Activated naive CD4-positive, alpha-beta T cell treated with anti-CD3 and anti-CD28 coated beads for 36 hours (primary cell): ENCODE measurements at regions not wholly inside any gene's neighbourhood (a gene's known extent, or its start where the extent isn't known, plus 50 kb on each side); places are given as distances from the start of the nearest gene placed in this dataset.

Experiments used
- CTCF ChIA-PET: fragments of 350-600 bp; sonication (Branson Sonifier 250); formaldehyde crosslinking; loops from one replicate; lab custom pipeline; 2021; ENCODE audit warnings: antibody characterized with exemption; lab: Charles Lee
- DNase-seq: peaks from one replicate; pipeline ENCODE4 v3.0.0-alpha.2; 2020
- H3K27ac Mint-ChIP-seq: one replicate; pipeline ENCODE4 v1.8.0; 2021; ENCODE audit warnings: mild to moderate bottlenecking, mixed read lengths
- H3K27me3 Mint-ChIP-seq: one replicate; pipeline ENCODE4 v1.8.0; 2021; ENCODE audit warnings: low read depth, mixed read lengths
- H3K36me3 Mint-ChIP-seq: one replicate; pipeline ENCODE4 v1.8.0; 2021; ENCODE audit warnings: low read depth, mixed read lengths
- H3K4me1 Mint-ChIP-seq: one replicate; pipeline ENCODE4 v1.8.0; 2021; ENCODE audit warnings: low read depth, mixed read lengths
- H3K4me3 Mint-ChIP-seq: one replicate; pipeline ENCODE4 v1.8.0; 2021; ENCODE audit warnings: mild to moderate bottlenecking, moderate library complexity, mixed read lengths
- H3K9me3 Mint-ChIP-seq: one replicate; pipeline ENCODE4 v1.8.0; 2021; ENCODE audit warnings: mixed read lengths
- intact Hi-C: fragments of 100-400 bp; cut with micrococcal nuclease; formaldehyde crosslinking; loops from one replicate; pipeline ENCODE4 v1.15.1; 2023

GRCh38 chr4:4607336-4608213 is 65.7 kb upstream of the STX18 start:
- CTCF ChIA-PET = no interaction called here
- intact Hi-C loops = no loop called here
- Mint-ChIP-seq H3K9me3 (no peaks in the 10 kb centered on the region), H3K4me3 (no peak overlapping the region), H3K4me1 (no peaks in the 10 kb centered on the region), H3K36me3 (peaks cover 2% of the 10 kb centered on the region), H3K27me3 (no peaks in the 10 kb centered on the region), H3K27ac (no peak overlapping the region)
- DNase-seq = no peak

GRCh38 chr4:4606321-4606720 is 64.5 kb upstream of the STX18 start:
- no peaks in the 10 kb centered on the region for H3K9me3 Mint-ChIP-seq
- no peak overlapping the region for H3K4me3 Mint-ChIP-seq
- no peak for DNase-seq
- intact Hi-C loops = no loop called here
- CTCF ChIA-PET = no interaction called here
- no peaks in the 10 kb centered on the region for H3K27me3 Mint-ChIP-seq
- no peak overlapping the region for H3K27ac Mint-ChIP-seq
- no peaks in the 10 kb centered on the region for H3K4me1 Mint-ChIP-seq
- H3K36me3 Mint-ChIP-seq = peaks cover 5% of the 10 kb centered on the region

- Mint-ChIP-seq H3K4me1 (no peaks in the 10 kb centered on the region), H3K4me3 (no peak overlapping the region), H3K27ac (no peak overlapping the region), H3K9me3 (no peaks in the 10 kb centered on the region), H3K27me3 (no peaks in the 10 kb centered on the region), H3K36me3 (peaks cover 5% of the 10 kb centered on the region)
- DNase-seq = no peak
- CTCF ChIA-PET = no interaction called here
- intact Hi-C loops = no loop called here
Observed at GRCh38 chr4:4605849-4606248, 64.0 kb upstream of the STX18 start.

GRCh38 chr4:4603592-4603991 is 61.7 kb upstream of the STX18 start:
- no peaks in the 10 kb centered on the region for H3K4me1 Mint-ChIP-seq
- CTCF ChIA-PET = no interaction called here
- H3K4me3 Mint-ChIP-seq = no peak overlapping the region
- intact Hi-C loops = no loop called here
- H3K36me3 Mint-ChIP-seq = peaks cover 9% of the 10 kb centered on the region
- no peak overlapping the region for H3K27ac Mint-ChIP-seq
- DNase-seq = no peak
- no peaks in the 10 kb centered on the region for H3K9me3 Mint-ChIP-seq
- H3K27me3 Mint-ChIP-seq = no peaks in the 10 kb centered on the region

- H3K27ac Mint-ChIP-seq = no peak overlapping the region
- intact Hi-C loops = no loop called here
- DNase-seq = no peak
- no peaks in the 10 kb centered on the region for H3K9me3 Mint-ChIP-seq
- H3K27me3 Mint-ChIP-seq = no peaks in the 10 kb centered on the region
- peaks cover 9% of the 10 kb centered on the region for H3K36me3 Mint-ChIP-seq
- CTCF ChIA-PET = no interaction called here
- H3K4me1 Mint-ChIP-seq = no peaks in the 10 kb centered on the region
- H3K4me3 Mint-ChIP-seq = no peak overlapping the region
Observed at GRCh38 chr4:4603067-4603466, 61.2 kb upstream of the STX18 start.

- no peak for DNase-seq
- H3K27me3 Mint-ChIP-seq = no peaks in the 10 kb centered on the region
Observed at GRCh38 chr4:4602468-4602867, 60.6 kb upstream of the STX18 start.

GRCh38 chr4:4601803-4602369 is 60.0 kb upstream of the STX18 start:
- intact Hi-C loops = no loop called here
- Mint-ChIP-seq H3K9me3 (no peaks in the 10 kb centered on the region), H3K27ac (no peak overlapping the region), H3K36me3 (peaks cover 9% of the 10 kb centered on the region), H3K27me3 (no peaks in the 10 kb centered on the region), H3K4me1 (no peaks in the 10 kb centered on the region), H3K4me3 (no peak overlapping the region)
- CTCF ChIA-PET = interaction anchor here (0.6 to 1.1 kb wide), 3 partner anchors 15 to 117 kb away, joined by 3 read pairs; no protein-coding TSS in a partner anchor
- no peak for DNase-seq

More at GRCh38 chr4:4602468-4602867, 60.6 kb upstream of the STX18 start:
- H3K4me3 Mint-ChIP-seq = no peak overlapping the region
- intact Hi-C loops = no loop called here
- CTCF ChIA-PET = interaction anchor here (1.1 kb wide), 1 partner anchor 60 kb away, joined by 3 read pairs; no protein-coding TSS in a partner anchor
- no peaks in the 10 kb centered on the region for H3K4me1 Mint-ChIP-seq
- H3K27ac Mint-ChIP-seq = no peak overlapping the region
- H3K36me3 Mint-ChIP-seq = peaks cover 9% of the 10 kb centered on the region
- no peaks in the 10 kb centered on the region for H3K9me3 Mint-ChIP-seq

GRCh38 chr4:4599481-4600275 is 57.8 kb upstream of the STX18 start:
- Mint-ChIP-seq H3K4me1 (no peaks in the 10 kb centered on the region), H3K27me3 (no peaks in the 10 kb centered on the region), H3K4me3 (no peak overlapping the region), H3K9me3 (peaks cover 9% of the 10 kb centered on the region), H3K27ac (no peak overlapping the region), H3K36me3 (peaks cover 28% of the 10 kb centered on the region)
- no peak for DNase-seq
- CTCF ChIA-PET = no interaction called here
- intact Hi-C loops = no loop called here

- H3K9me3 Mint-ChIP-seq = peaks cover 13% of the 10 kb centered on the region
- intact Hi-C loops = no loop called here
- DNase-seq = no peak
- CTCF ChIA-PET = no interaction called here
- H3K27me3 Mint-ChIP-seq = no peaks in the 10 kb centered on the region
- H3K4me1 Mint-ChIP-seq = no peaks in the 10 kb centered on the region
- no peak overlapping the region for H3K4me3 Mint-ChIP-seq
- H3K27ac Mint-ChIP-seq = no peak overlapping the region
- peaks cover 32% of the 10 kb centered on the region for H3K36me3 Mint-ChIP-seq
Observed at GRCh38 chr4:4598851-4599411, 57.1 kb upstream of the STX18 start.

GRCh38 chr4:4596720-4597119 is 54.9 kb upstream of the STX18 start:
- H3K27ac Mint-ChIP-seq = no peak overlapping the region

GRCh38 chr4:4595252-4595651 is 53.4 kb upstream of the STX18 start:
- Mint-ChIP-seq H3K27ac (no peak overlapping the region), H3K9me3 (peaks cover 13% of the 10 kb centered on the region), H3K4me3 (no peak overlapping the region), H3K36me3 (peaks cover 35% of the 10 kb centered on the region), H3K4me1 (no peaks in the 10 kb centered on the region), H3K27me3 (no peaks in the 10 kb centered on the region)
- intact Hi-C loops = no loop called here
- DNase-seq = no peak
- CTCF ChIA-PET = interaction anchor here (0.7 to 1.3 kb wide), 2 partner anchors 32 to 1157 kb away, joined by 3 to 5 read pairs; no protein-coding TSS in a partner anchor

More at GRCh38 chr4:4596720-4597119, 54.9 kb upstream of the STX18 start:
- CTCF ChIA-PET = interaction anchor here (0.6 kb wide), 1 partner anchor 666 kb away, joined by 5 read pairs; no protein-coding TSS in a partner anchor
- H3K36me3 Mint-ChIP-seq = peaks cover 32% of the 10 kb centered on the region
- no peaks in the 10 kb centered on the region for H3K4me1 Mint-ChIP-seq
- H3K4me3 Mint-ChIP-seq = no peak overlapping the region
- intact Hi-C loops = no loop called here
- DNase-seq = no peak
- H3K9me3 Mint-ChIP-seq = peaks cover 13% of the 10 kb centered on the region
- H3K27me3 Mint-ChIP-seq = no peaks in the 10 kb centered on the region
